Uterus (tissue), 3 donors: ENCODE measurements at regions not wholly inside any gene's neighbourhood (a gene's known extent, or its start where the extent isn't known, plus 50 kb on each side); places are given as distances from the start of the nearest gene placed in this dataset.

ENCODE experiments used
- DNase-seq, 2 donors: peaks; one replicate each; pipeline ENCODE4 v3.0.0-alpha.2; 2019 to 2020
- H3K27ac ChIP-seq, 2 donors: fragments of 200-600 bp; sonication (generic); 1 replicate in 1 of 2; 2 replicates in 1 of 2; pipeline ENCODE4 v1.5.1; 2016 to 2018
- H3K27me3 ChIP-seq, 2 donors: fragments of 200-600 bp; sonication (generic); one replicate each; pipeline ENCODE4 v1.5.1; 2018 to 2019; ENCODE audit warnings: control low read depth in 1 of 2
- H3K36me3 ChIP-seq, 2 donors: fragments of 200-600 bp; sonication (generic); one replicate each; pipeline ENCODE4 v1.5.1; 2019; ENCODE audit warnings: control low read depth in 1 of 2
- H3K4me1 ChIP-seq, 2 donors: fragments of 200-600 bp; sonication (generic); one replicate each; pipeline ENCODE4 v1.5.1; 2018 to 2019; ENCODE audit warnings: control low read depth in 1 of 2
- H3K4me3 ChIP-seq, 2 donors: fragments of 200-600 bp; sonication (generic); 1 replicate in 1 of 2; 2 replicates in 1 of 2; pipeline ENCODE4 v1.5.1; 2018 to 2019; ENCODE audit warnings: mild to moderate bottlenecking in 1 of 2
- H3K9me3 ChIP-seq, 2 donors: fragments of 200-600 bp; sonication (generic); one replicate each; pipeline ENCODE4 v1.5.1; 2019; ENCODE audit warnings: control low read depth in 1 of 2
- CTCF ChIP-seq, 4 experiments: fragments of 200-600 bp in 2 of 4; fragments of 450-650 bp in 2 of 4; sonication (generic) in 2 of 4; IDR thresholded peaks; one replicate each; pipeline ENCODE4 v1.5.1; 2016 to 2019; ENCODE audit warnings: antibody characterized with exemption in 4 of 4, mild to moderate bottlenecking in 2 of 4, moderate library complexity in 1 of 4
- POLR2A ChIP-seq, 2 donors: fragments of 450-650 bp; IDR thresholded peaks; one replicate each; pipeline ENCODE4 v1.6.1; 2016; ENCODE audit warnings: antibody characterized with exemption in 2 of 2, mild to moderate bottlenecking in 1 of 2, moderate library complexity in 1 of 2
- intact Hi-C: fragments of 100-400 bp; cut with DNase I; formaldehyde crosslinking; loops from one replicate; pipeline ENCODE4 v1.15.1; 2023; ENCODE audit warnings: low total_unique reads
- donor health status: DM: yes; HTN: yes; CAD: no.

GRCh38 chr12:127121494-127122084, 1145.4 kb upstream of the TMEM132C start:
- no peaks in the 10 kb centered on the region for H3K27me3 ChIP-seq
- intact Hi-C loops = no loop called here
- no peaks in the 10 kb centered on the region for H3K9me3 ChIP-seq
- no peak overlapping the region for H3K27ac ChIP-seq
- TF ChIP-seq POLR2A (IDR thresholded peaks at IDR 0.05) (no peak), CTCF (IDR thresholded peaks at IDR 0.05) (no peak)
- H3K36me3 ChIP-seq = no peaks in the 10 kb centered on the region
- no peak overlapping the region for H3K4me3 ChIP-seq
- no peak for DNase-seq
- no peaks in the 10 kb centered on the region for H3K4me1 ChIP-seq

- no peak for DNase-seq
- intact Hi-C loops = no loop called here
- no peaks in the 10 kb centered on the region for H3K4me1 ChIP-seq
- H3K36me3 ChIP-seq = no peaks in the 10 kb centered on the region
- H3K27me3 ChIP-seq = no peaks in the 10 kb centered on the region
- H3K4me3 ChIP-seq = no peak overlapping the region
- no peak for TF ChIP-seq POLR2A (IDR thresholded peaks at IDR 0.05)
- no peak for TF ChIP-seq CTCF (IDR thresholded peaks at IDR 0.05)
- no peak overlapping the region for H3K27ac ChIP-seq
- H3K9me3 ChIP-seq = no peaks in the 10 kb centered on the region
Measured at GRCh38 chr12:127125607-127126259, 1141.2 kb upstream of the TMEM132C start.

- no peak overlapping the region for H3K4me3 ChIP-seq
- no peaks in the 10 kb centered on the region for H3K27me3 ChIP-seq
- H3K4me1 ChIP-seq = no peaks in the 10 kb centered on the region
- intact Hi-C loops = no loop called here
- DNase-seq = no peak
- H3K27ac ChIP-seq = no peak overlapping the region
- no peaks in the 10 kb centered on the region for H3K9me3 ChIP-seq
- TF ChIP-seq POLR2A (IDR thresholded peaks at IDR 0.05) (no peak), CTCF (IDR thresholded peaks at IDR 0.05) (no peak)
- no peaks in the 10 kb centered on the region for H3K36me3 ChIP-seq
Measured at GRCh38 chr12:127126260-127126628, 1140.7 kb upstream of the TMEM132C start.

- TF ChIP-seq POLR2A (IDR thresholded peaks at IDR 0.05) (no peak), CTCF (IDR thresholded peaks at IDR 0.05) (no peak)
- H3K9me3 ChIP-seq = no peaks in the 10 kb centered on the region
- intact Hi-C loops = no loop called here
- no peak overlapping the region for H3K4me3 ChIP-seq
- H3K36me3 ChIP-seq = no peaks in the 10 kb centered on the region
- DNase-seq = no peak
- no peak overlapping the region for H3K27ac ChIP-seq
- no peaks in the 10 kb centered on the region for H3K4me1 ChIP-seq
- H3K27me3 ChIP-seq = no peaks in the 10 kb centered on the region
Measured at GRCh38 chr12:127127897-127128296, 1139.1 kb upstream of the TMEM132C start.

- no peaks in the 10 kb centered on the region for H3K27me3 ChIP-seq
- no peak for DNase-seq
- intact Hi-C loops = no loop called here
Measured at GRCh38 chr12:127130506-127131124, 1136.4 kb upstream of the TMEM132C start.

More at GRCh38 chr12:127130506-127131124, 1136.4 kb upstream of the TMEM132C start:
- Histone ChIP-seq H3K9me3 (no peaks in the 10 kb centered on the region), H3K27ac (no peak overlapping the region), H3K4me3 (no peak overlapping the region), H3K4me1 (no peaks in the 10 kb centered on the region), H3K36me3 (no peaks in the 10 kb centered on the region)
- no peak for TF ChIP-seq POLR2A (IDR thresholded peaks at IDR 0.05)
- no peak for TF ChIP-seq CTCF (IDR thresholded peaks at IDR 0.05)
